IMR-90 (cell line): ENCODE measurements at regions not wholly inside any gene's neighbourhood (a gene's known extent, or its start where the extent isn't known, plus 50 kb on each side); places are given as distances from the start of the nearest gene placed in this dataset.

Experiments
- CTCF ChIP-seq: conservative IDR thresholded peaks from 2 replicates; pipeline ENCODE4 v1.5.1; 2012; ENCODE audit warnings: mild to moderate bottlenecking, low read depth, low read length, improper control_type of control experiment
- POLR2A ChIP-seq: IDR thresholded peaks from 2 replicates; pipeline ENCODE4 v1.6.1; 2012; ENCODE audit warnings: mild to moderate bottlenecking, low read depth, low read length
- SMC3 ChIP-seq: fragments of 150-350 bp; IDR thresholded peaks from 2 replicates; pipeline ENCODE4 v1.6.1; 2016; ENCODE audit warnings: low read depth, mild to moderate bottlenecking, antibody characterized with exemption, low read length, moderate library complexity

GRCh38 chr4:158001756-158002155 lies 171.1 kb downstream of the GASK1B start:
- TF ChIP-seq SMC3 (no peak), POLR2A (no peak), CTCF (no peak)
